ENCODE measurements at regions not wholly inside any gene's neighbourhood (a gene's known extent, or its start where the extent isn't known, plus 50 kb on each side); places are given as distances from the start of the nearest gene placed in this dataset.

- peak overlapping the region; percentile 42 to 61 (median 53) for H3K27ac ChIP-seq
- H3K9me3 ChIP-seq: no peaks in the 10 kb centered on the region
- 35 to 57% methylated on average over 2 of the region's 2 CpGs for WGBS, 2 donors
- intact Hi-C loops (cut with DNase I): no loop called here
- no peak for TF ChIP-seq CTCF (IDR thresholded peaks at IDR 0.05)
- no peaks in the 10 kb centered on the region for H3K27me3 ChIP-seq
- no peak overlapping the region for H3K4me3 ChIP-seq
- DNase-seq: no peak
- peaks cover 0 to 37% (median 26%) of the 10 kb centered on the region in 4 donors for H3K4me1 ChIP-seq
- peaks cover 0 to 3% (median 0%) of the 10 kb centered on the region in 4 donors for H3K36me3 ChIP-seq
Observed at GRCh38 chrX:74251006-74251930, 52.7 kb upstream of the ZCCHC13 start.

- Histone ChIP-seq H3K4me1 (peaks cover 0 to 37% (median 26%) of the 10 kb centered on the region in 4 donors), H3K36me3 (peaks cover 0 to 3% (median 0%) of the 10 kb centered on the region in 4 donors), H3K27me3 (no peaks in the 10 kb centered on the region), H3K4me3 (no peak overlapping the region), H3K27ac (peak overlapping the region; percentile 42 to 61 (median 53)), H3K9me3 (no peaks in the 10 kb centered on the region)
- DNase-seq: no peak
- TF ChIP-seq EP300 (IDR thresholded peaks at IDR 0.05): no peak
- TF ChIP-seq POLR2A (IDR thresholded peaks at IDR 0.05): no peak
- no peak for TF ChIP-seq POLR2AphosphoS5 (IDR thresholded peaks at IDR 0.05)
- no peak for TF ChIP-seq CTCF (IDR thresholded peaks at IDR 0.05)
- intact Hi-C loops (cut with DNase I): no loop called here
- 77 to 88% methylated on average over 2 of the region's 2 CpGs for WGBS, 2 donors
Observed at GRCh38 chrX:74250574-74250973, 53.4 kb upstream of the ZCCHC13 start.

- intact Hi-C loops (cut with DNase I): no loop called here
- H3K4me3 ChIP-seq: no peak overlapping the region
- peaks cover 0 to 37% (median 26%) of the 10 kb centered on the region in 4 donors for H3K4me1 ChIP-seq
- TF ChIP-seq POLR2AphosphoS5 (IDR thresholded peaks at IDR 0.05): no peak
- no peak for TF ChIP-seq POLR2A (IDR thresholded peaks at IDR 0.05)
- no peak for TF ChIP-seq EP300 (IDR thresholded peaks at IDR 0.05)
- no peak for TF ChIP-seq CTCF (IDR thresholded peaks at IDR 0.05)
- 15 to 63% methylated on average over 11 of the region's 11 CpGs for WGBS, 2 donors
- DNase-seq: no peak
- peak overlapping the region in 3 of 4 donors; percentile 42 to 61 (median 59) for H3K27ac ChIP-seq
- peaks cover 0 to under 1% (median 0%) of the 10 kb centered on the region in 4 donors for H3K36me3 ChIP-seq
- no peaks in the 10 kb centered on the region for H3K27me3 ChIP-seq
- H3K9me3 ChIP-seq: no peaks in the 10 kb centered on the region
Observed at GRCh38 chrX:74249963-74250362, 54.0 kb upstream of the ZCCHC13 start.

GRCh38 chrX:74248889-74249288 is 55.1 kb upstream of the ZCCHC13 start:
- Histone ChIP-seq H3K27ac (peak overlapping the region; percentile 34 to 42 (median 41)), H3K27me3 (no peaks in the 10 kb centered on the region), H3K9me3 (no peaks in the 10 kb centered on the region), H3K4me3 (no peak overlapping the region), H3K4me1 (peaks cover 0 to 32% (median 26%) of the 10 kb centered on the region in 4 donors), H3K36me3 (no peaks in the 10 kb centered on the region)
- TF ChIP-seq POLR2A (IDR thresholded peaks at IDR 0.05) (no peak), EP300 (IDR thresholded peaks at IDR 0.05) (no peak), CTCF (IDR thresholded peaks at IDR 0.05) (no peak), POLR2AphosphoS5 (IDR thresholded peaks at IDR 0.05) (no peak)
- intact Hi-C loops (cut with DNase I): no loop called here
- WGBS, 2 donors: 11 to 42% methylated on average over 4 of the region's 4 CpGs
- no peak for DNase-seq
